MM.1S (cell line): ENCODE measurements at regions not wholly inside any gene's neighbourhood (a gene's known extent, or its start where the extent isn't known, plus 50 kb on each side); places are given as distances from the start of the nearest gene placed in this dataset.

Experiments
- EZH2 ChIP-seq: fragments of 300-600 bp; sonication (generic); optimal IDR thresholded peaks from 2 replicates; pipeline ENCODE3; 2017; ENCODE audit warnings: low read depth, mild to moderate bottlenecking, antibody characterized with exemption, low read length, mixed read lengths
- TF ChIP-seq, protein P1 (sequence below): fragments of 300-600 bp; sonication (generic); IDR thresholded peaks from 2 replicates; pipeline ENCODE4 v1.5.1; 2016; ENCODE audit warnings: antibody characterized with exemption, low read length, mixed read lengths

DNA sequence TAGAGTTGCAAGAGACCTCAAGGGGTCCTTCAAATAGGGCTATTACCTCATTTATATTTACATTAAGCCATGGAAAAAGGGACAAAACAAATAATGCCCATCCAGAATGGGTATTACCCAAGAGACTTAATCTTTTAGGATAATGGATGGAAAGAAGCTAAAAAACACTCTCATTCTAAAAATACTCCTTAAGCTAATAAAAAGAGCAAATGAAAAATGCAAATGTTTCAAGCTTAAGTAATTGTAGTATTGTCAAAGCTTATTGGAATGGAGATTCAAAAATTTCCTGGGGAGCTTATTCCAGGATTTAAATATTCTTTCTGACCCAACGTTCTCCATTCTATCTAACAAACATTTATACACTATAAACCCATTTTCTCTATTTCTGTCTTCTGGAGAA, 107.8 kb upstream of the SPIN4 start:
- TF ChIP-seq, protein P1, sequence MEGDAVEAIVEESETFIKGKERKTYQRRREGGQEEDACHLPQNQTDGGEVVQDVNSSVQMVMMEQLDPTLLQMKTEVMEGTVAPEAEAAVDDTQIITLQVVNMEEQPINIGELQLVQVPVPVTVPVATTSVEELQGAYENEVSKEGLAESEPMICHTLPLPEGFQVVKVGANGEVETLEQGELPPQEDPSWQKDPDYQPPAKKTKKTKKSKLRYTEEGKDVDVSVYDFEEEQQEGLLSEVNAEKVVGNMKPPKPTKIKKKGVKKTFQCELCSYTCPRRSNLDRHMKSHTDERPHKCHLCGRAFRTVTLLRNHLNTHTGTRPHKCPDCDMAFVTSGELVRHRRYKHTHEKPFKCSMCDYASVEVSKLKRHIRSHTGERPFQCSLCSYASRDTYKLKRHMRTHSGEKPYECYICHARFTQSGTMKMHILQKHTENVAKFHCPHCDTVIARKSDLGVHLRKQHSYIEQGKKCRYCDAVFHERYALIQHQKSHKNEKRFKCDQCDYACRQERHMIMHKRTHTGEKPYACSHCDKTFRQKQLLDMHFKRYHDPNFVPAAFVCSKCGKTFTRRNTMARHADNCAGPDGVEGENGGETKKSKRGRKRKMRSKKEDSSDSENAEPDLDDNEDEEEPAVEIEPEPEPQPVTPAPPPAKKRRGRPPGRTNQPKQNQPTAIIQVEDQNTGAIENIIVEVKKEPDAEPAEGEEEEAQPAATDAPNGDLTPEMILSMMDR = no peak
- no peak for TF ChIP-seq EZH2
